HG02981 (cell line): ENCODE measurements at regions not wholly inside any gene's neighbourhood (a gene's known extent, or its start where the extent isn't known, plus 50 kb on each side); places are given as distances from the start of the nearest gene placed in this dataset.

Experiments
- ATAC-seq: cut with Tn5 transposase; IDR thresholded peaks from one replicate; pipeline ENCODE4 v1.9.1; 2021; ENCODE audit warnings: mild to moderate bottlenecking, moderate library complexity; ENCODE audit not compliant: unreplicated experiment

DNA sequence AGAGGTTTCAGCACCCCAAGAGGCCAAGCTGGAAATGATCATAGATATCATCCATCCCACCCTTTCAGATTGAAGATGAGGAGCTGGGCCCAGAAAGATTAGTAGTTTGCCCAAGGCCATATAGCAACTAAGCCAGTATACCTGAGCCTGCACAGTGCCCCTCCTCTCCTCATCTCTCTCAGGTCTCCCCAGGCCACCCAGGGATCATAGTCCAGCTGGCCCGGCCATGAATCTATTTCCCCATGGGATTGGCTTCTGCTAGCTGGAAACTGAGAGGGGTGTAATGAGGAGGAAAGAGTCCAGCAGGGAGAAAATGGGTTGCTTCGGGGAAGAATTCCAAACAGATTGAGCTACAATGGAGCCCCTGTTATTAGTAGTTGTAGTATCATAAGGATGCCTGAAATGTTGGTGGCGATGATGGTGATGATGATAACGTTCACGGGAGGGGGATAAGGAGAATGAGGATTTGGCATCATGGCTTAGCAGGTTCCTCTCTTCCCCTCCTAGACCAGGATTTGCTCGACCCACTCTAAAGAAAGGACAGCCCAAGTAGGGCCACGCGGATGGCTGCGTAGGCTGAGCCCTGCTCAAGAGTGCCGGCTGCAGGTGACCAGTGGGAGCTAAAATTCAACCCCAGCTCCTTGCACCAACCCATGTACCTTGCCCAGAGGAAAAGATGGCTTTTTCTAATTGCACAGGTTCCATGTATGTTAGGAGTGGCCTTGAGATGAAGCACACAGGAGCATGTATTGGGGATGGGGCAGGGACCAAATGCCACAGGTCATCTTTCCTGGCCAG is 117.8 kb upstream of the PJA1 start:
- no peak for ATAC-seq

DNA sequence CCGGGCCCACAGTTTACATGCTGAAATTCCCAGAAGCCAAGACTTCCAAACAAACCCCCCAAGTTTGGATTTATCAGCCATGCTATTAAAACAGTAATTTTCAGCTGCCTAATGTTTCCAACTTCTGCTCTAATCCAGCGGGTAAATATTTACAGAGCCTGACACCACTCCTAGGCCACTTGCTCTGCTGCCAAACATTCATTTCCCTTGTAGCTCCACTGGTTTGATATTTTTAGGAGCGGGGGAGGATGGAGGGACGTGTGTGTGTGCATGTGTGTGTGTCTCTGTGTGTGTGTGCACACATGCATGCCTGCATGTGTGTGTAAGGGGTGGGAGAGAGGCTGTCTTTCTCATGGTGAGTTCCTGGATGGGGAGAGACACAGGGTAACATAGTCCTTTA is 115.7 kb upstream of the PJA1 start:
- no peak for ATAC-seq

DNA sequence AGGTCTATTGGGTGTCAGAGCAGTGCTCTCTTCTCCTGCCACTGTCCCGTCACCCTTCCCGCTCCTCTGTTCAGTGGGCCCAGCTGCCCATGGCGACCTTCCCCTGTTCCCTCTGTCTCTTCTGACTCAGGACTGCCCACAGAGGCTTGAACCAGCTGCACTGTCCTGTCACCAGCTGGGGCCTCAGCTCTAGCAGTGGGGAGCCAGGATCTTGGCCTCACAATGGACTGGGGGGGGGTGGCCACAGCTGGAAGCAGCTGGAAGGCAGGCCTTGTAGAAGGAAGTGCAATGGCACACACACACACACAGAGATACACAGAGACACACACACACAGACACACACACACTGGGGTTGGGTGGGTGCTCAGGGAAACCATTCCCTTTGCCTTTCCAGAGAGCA is 114.0 kb upstream of the PJA1 start:
- no peak for ATAC-seq

DNA sequence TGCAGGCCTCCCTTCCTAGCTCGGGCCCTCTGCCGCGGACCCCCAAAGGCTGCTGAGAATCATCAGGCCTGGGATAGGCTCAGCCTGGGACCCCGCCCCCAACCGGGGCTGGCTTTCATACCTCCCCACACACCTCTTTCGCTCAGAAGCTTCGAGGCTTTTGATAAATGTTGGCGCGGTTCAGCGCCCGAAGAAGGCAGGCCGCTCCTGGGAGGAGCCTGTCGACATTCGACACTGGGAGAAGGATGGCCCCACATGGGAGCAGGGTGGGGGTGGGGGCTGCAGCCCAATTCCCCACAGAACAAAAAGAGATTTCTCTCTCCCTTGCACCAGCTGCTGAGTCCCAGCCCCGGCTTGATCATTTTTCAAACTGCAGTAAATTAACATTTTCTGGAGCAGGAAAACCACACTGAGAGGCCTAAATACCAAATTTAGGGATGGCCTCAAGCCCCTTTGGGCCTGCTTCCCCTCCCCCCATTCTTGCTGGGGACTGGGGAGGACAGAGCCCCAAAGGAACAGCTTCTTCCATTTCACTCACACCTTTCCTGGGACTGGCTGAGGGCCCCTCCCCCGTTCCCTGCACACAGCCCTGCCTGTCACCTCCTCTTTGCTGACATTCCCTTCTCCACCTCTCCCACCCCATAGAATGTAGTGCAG is 112.9 kb upstream of the PJA1 start:
- ATAC-seq: no peak

DNA sequence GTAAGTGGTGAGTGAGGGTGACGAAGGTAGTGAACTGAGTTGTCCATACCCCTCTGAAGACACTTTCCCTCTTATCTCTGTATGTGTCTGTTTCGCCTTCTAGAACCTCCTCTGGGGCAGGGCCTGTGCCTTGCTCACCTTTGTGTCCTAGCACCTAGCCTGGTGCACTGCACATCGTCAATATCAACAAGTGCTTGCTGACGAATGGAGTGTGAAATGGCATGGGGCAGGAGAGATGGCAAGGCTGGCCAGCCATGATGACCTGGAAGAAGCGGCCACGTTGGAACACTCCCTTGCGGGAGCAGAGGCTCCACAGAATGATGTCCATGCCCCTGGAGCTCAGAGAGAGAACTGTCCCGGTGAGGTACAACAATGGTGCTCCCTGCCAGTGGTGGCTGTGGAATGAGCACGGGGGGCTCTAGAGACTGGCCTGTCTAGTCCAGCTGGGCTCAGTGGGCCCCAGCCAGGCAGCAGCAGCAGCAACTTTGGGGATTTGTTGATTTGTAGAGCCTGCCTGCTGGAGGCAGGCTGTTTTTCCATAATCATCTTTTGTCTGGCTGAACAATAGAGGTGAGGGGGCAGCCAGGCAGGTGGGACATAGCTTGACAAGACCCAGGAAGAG is 112.2 kb upstream of the PJA1 start:
- no peak for ATAC-seq

DNA sequence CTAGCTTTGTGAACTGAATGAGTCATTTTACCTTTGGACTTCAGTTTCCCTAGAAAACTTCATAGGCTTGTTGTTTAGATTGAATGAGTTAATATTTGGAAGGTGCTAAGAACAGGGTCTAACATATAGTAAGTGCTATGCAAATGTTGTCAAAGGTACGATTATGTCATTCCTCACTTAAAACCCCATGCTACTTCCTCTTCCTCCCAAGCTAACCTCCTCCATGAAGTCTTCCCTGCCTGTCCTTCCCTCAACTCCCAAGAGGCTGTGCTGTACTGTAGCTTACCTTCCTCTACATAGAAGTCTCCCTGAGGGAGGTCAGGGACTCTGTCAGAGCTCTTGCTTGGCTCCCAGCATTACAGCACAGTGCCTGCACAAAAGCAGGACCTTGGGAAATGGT is 103.4 kb upstream of the PJA1 start:
- ATAC-seq: no peak

DNA sequence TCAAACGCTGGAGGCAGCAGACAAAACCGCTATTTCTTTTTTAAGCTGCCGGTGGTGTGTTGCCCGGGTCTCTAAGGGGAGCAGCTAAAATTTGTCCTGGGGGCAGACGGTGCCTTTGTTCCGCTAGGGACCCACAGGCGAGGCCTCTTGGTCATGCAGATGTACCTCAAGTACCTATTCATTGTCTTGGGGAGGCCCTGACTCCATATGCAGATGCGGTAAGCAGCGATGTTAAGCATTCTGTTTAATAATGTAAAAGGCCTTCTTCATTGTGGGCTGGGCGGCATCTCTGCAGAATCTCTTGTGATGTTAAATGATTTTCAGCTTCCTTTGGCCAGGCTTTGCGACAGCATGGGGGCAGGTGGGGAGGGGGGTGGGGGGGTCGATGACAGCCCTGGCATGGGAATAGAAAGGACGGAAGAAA is 98.9 kb upstream of the PJA1 start:
- ATAC-seq: no peak

DNA sequence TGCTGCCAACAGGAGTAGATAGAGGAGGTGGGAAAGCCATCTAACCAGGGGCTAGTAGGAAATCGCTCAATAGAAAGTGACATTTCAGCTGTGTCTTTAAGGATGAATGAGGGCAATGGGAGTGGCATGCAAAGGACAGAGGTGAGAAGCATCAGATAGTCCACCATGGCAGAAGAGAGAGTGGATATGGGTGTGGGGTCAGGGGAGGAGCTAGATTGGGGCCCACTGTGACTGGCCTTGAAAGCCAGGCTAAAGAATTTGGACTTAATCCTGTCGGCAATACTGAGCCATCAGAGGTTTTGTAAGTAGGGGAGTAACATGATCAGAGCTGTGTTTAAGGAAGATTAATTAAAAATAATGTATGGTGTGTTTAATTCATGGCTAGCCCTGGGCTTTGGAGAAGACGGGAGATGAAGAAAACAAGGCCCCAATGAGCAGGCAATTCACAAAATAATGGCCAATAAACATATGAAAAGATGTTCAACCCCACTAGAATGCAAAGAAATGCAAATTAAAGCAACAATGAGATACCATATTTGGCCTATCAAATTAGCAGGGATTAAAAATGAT is 98.1 kb upstream of the PJA1 start:
- ATAC-seq: no peak

DNA sequence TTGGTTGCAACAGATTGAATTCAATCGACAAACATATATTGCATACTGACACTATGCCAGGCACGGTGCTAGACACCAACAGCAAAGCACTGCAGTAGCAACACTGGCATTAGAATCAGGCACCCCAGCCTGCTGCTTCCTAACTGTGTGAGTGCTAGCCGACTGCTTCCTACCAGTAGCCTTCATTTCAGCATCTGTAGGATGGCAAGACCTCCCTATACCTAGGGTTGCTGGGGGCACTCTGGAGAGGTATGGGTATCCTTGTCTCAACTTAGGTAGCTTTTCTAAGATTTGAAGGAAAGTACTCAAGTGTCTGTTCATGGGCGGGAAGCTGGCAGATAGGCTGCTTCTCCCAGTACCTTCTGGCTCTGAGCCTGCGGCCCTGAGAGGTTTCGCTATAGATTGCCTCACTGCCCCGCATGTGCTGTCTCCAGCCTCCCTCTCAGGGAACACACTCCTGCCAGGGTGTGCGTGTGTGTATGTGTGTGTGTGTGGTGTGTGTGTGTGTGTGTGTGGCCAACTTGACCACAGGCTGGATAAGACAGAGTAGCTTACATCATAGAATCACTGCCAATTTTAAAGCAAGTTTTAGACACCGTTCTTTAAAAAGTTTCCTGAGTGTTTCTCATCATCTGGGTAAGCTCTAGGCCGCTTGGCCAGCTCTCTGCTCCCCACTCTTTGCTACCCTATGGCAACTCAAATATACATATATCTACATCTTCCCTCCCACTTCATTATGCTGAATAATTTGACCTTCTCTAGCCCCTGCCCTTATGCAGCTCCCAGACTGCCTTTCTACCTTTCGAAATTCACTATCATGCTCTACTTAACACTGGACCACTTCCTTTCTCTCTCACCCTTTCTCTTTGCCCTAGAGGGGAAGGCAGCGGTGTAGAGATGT is 97.0 kb upstream of the PJA1 start:
- no peak for ATAC-seq

DNA sequence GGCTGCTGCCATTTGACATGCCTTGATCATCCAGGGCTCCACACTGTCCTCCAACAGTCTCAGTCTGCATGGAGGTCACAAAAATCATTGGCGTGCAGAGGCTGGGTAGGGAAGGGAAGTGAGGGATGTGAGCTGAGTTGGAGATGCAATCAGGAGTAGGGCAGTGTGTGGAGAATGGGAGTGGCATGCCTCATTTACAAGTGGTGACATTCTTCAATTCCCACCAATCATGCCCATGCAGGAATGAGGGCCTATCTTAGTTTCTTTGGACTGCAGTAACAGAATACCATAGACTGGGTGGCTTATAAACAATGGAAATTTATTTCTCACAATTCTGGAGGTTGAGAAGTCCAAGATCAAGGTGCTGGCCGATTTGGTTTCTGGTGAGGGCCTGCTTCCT is 94.9 kb upstream of the PJA1 start:
- no peak for ATAC-seq

DNA sequence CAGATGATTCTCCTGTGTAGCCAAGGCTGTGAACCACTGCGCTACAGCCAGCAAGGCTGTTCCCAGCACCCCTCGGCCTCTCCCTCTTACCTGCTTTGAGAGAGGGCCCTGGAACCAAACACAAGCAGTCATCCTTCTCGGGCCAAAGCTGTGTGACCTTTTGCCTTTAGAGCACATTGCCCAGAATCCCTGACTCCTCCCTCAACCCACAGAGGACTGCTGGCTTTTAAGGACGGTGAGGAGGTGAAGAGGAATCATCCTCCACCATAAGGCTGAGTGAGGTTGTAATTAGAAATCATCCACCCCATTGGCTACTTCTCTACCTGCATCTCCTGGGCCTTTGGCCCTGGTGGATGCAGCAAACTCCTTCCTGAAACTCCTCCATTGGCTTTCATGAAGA is 93.6 kb upstream of the PJA1 start:
- no peak for ATAC-seq

DNA sequence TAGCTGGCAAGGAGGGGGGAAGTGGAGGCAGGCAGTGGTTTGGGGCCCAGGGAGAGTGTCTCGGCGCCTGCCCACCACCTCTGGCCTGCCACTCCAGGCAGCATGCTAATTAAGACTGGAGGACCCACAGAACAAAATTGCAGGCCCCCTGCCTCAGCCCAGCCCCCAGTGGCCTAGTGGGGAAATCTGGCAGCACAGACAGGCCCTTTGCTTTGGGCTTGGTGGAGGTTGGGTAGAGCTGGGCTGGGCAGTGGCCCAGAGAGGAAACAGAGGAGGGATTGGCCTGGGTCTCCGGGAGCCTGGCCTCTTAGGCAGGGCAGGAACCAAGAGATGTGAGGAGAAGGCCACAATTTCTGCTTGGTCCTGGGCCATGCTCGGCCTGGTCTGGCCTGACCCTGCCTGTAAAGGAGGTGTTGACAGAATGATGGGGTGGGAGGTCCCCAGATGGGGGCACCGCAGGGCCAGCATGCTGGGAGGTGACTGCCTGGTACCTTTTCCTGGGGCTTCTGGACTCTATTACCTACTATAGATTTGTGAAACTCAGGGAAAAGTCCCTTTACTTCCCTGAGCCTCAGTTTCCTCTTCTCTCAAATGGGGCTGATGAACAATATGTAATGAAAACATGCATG is 92.4 kb upstream of the PJA1 start:
- no peak for ATAC-seq

DNA sequence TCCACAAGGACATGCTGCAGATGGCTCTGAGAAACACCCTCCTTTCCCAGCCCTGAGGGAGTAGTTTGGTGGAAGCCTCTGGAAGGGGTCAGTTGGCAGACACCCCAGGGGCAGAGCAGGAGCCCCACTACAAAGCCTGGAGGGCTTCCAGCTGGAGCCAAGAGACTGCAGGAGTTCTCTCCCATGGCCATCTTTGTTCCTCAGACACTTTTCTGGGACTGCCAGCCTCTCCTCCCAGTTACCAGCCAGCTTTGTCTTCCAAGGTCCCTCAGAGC is 91.0 kb upstream of the PJA1 start:
- ATAC-seq: no peak

DNA sequence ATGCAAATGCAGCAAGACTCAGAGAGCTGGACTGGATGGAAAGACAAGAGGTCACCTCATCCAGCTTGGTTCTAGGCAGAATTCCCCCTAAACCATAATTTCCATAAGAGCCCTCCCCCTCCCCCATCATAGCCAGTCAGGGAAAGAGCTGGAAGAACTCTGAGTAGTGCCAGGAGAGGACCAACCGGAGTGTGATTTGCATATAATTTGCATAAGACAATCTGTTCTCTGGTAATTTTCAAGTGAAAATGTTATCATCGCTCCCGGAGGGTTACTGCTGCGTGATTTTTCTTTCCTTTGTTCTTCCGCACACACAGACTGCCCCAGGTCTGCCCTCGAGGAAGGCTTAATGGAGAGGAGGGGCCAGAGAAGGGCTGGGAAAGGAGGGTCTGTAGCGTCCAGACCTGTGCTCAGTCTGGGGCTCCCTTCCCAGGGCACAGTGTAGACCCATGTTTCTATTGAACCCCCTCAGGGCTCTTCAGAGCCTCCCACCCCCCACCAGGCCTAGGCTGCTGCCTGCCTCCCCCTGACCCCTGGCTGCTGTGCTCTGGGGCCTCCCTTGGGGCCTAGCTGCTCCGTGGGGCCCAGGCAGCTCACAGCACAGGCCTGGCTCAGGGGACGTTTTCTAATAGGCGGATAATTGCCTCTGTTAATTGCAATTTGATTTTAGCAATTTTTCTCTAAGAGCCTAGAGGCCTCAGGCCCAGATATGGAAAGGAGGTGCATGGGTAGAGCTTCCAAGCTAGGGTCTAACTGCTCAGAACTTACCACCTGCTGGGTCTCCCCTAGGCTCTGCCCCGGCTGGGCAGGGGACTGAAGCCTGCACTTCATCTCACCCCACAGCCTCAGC is 90.4 kb upstream of the PJA1 start:
- no peak for ATAC-seq

DNA sequence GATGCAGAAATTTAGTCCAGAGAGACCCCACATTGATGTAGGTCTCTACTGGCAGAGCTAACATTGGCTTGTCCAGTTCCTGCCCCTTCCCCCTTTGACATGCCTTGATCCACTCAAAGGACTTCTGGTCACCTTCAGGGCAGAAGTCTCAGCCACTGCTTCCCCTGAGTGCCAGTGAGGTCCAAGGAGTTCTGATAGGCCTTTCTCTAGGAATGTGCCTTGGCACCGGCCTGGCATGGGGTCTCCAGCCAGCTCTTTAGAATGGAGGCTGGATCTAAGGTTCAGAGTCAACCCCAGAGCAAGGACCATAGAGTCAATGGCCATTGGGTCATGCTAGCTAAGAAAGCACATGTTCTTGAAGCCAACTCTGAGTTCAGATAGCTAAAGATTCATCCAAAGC is 88.6 kb upstream of the PJA1 start:
- no peak for ATAC-seq

DNA sequence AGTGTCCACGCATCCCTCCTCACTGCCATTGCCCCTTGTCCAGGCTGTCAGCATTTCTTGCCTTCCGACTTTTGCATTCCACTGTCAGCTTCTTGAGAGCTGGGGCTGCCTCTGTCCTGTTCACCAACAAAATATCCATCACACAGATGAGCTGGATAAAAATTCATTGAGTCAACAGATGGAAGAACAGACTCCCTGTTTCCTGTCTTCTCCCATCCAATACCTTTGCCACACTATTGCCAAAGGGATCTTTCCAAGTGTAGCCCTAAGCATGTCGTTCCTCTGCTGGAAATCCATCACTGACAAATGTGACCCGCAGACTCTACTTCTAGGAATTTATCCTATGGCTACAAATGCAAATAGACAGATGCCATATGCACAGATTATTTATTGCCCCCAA is 78.0 kb upstream of the PJA1 start:
- no peak for ATAC-seq

DNA sequence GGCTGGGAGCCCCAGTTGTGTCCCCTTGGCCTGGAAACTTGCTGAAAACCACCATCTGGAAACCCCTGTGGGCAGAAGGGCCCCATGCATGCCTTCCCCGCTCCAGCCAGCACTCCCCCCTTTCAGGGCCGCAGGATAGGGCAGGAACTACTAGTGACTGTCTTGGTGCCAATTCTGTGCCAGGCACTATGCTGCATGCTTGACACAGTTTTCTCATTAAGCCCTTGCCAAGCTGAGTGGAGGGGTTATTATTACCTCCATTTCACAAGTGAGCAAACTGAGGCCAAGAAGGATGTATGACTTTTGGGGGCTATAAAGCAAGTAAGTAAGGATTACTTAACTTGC is 73.6 kb upstream of the PJA1 start:
- ATAC-seq: no peak

DNA sequence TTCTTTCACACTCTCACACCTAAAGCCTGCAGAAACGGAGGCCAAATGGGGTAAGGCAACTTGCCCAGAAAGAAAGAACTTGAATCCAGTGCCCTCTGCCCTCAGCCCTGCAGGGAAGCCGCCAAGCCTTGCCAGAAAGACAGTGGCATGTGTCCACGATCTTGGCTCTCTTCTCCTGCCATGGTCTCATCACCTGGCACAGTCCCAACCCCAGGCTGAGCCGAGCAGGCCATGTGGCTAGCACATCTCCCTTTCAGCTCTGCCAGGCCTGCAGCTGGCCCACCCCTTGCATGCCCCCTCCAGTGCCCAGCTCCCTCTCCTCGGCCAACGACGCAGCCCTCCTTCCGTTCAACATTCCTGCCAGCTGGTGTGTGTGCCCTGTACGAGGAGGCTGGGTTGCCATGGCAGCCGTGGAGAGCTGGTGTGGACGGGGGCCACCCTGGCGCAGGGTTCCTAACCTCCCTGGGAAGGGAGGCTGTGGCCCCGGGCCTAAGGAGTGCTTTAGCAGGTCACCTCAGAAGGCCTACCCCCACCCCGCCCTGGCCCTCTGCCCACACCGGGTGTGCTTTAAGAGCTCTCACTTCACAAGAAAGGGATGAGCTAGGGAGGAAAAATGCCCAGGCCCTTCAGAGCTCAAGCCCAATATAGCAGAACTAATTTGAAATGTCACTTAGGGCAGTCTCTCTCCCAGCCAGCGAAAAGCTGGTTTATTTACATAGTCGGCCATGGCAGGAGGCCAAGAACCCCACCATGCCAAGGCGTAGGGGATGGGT is 73.0 kb upstream of the PJA1 start:
- ATAC-seq: no peak

DNA sequence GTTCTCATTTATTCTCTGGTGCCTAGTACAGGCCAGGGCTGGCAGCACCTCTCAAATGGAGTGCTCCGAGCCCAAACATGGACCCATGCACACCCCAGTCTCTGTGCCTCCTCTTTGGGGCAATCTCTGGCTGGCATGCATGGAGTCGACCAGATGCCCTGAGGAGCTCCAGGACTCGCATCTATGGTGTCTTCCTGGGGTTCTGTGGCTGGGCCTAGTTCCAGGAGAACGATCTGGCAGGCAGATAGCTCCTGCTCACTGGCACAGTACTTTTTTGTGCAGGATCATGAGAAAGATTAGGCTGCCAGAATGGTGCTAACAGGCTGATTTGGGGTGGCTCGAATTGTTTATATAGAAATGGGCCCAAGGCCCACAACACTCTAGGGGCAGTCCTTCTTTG is 72.0 kb upstream of the PJA1 start:
- no peak for ATAC-seq
